Hippocampal formation (tissue), 2 donors: ENCODE measurements at regions not wholly inside any gene's neighbourhood (a gene's known extent, or its start where the extent isn't known, plus 50 kb on each side); places are given as distances from the start of the nearest gene placed in this dataset.
A peak's percentile ranks its signal among the peaks of the same experiment; 100 is the strongest.

Experiments used
- DNase-seq, 2 donors: peaks; one replicate each; lab custom pipeline; 2025; lab: John Stamatoyannopoulos, UW

DNA sequence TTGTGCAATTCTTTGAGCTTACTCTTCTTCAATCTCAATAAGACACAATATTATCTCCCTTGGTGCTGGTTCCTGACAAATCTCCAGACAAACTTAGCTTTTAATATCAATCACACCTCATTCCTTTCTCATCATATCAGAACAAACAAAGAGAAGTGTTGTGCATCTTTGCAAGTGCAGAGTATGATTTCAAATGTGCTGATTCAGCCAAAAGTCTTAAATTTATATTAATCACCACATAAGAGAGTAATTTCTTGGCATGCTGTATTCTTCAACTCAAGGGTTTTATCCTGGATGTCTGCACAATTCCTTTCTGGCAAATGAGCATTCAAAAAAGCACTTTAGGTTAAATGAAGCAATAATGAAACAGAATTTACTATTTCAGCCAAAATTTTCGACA is 877.8 kb downstream of the ANKRD7 start:
- DNase-seq = no peak

DNA sequence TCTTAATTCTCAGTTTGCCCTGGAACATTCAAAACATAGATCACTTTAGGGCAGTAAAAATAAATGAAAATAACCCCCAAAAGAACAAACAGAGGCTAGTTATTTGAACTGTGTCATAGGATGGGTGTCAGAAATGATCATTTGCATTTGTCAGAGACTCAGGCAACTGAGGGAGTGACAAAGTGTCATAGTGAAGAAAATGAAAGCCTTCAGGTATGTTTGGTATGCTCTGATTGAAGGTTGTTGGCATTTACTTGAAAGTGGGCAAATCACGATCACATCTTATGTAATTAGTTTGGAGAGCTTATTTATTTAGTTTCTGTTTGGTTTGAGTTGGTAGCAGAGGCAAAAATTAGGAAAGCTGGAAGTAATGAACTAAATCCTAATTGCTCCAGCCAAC is 880.9 kb downstream of the ANKRD7 start:
- no peak for DNase-seq

DNA sequence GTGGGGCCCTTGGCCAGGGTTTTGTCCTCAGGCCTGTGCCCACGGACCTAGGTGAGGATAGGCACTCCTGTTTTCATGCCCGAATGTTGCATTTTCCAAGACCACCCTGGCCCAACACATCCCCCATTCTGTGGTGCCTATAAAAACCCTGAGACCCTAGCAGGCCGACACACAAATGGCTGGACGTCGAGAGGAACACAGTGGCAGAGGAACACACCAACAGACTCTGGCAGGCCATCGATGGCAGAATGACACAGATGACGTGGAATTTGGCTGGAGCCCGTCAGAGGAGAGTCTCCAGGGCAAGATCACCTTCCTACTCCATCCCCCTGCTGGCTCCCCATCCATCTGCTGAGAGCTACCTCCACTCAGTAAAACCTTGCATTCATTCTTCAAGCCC is 898.8 kb downstream of the ANKRD7 start:
- no peak for DNase-seq

DNA sequence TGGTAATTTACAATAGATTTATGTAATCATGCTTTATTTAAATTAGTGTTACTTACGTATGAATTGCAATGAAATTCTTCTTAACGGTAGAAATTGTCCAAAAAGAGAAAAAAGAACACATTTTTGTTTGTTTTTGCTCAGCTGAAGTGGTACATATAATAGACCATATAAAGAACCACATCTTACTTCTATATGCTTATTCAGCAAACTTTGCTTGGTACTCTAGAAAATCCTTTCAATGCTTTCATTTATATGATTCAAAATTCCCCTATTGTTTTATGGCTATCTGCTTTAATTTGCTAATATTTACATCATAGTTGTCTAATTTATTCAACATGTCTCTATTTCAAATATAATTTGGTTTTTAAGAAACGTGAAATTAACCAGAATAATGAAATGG is 903.2 kb downstream of the ANKRD7 start:
- no peak for DNase-seq

DNA sequence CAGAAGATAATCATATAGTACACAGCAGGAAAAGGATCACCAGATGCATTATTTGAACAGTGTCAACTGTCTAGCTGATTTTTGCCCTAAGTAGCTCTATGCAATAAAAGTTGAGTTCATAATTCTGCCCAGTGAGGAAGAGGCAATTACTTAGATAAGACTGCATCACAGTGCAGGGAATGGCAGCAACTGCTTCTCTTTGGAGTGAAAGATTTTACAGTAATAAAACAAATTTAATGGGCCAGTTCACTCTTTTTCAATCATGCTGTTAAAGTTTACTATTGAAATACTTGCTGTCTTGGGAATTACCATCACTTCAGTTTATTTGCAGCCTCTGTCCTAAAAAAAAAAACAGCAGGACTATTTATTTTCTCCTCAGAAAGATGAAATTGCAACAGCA is 907.9 kb downstream of the ANKRD7 start:
- no peak for DNase-seq

DNA sequence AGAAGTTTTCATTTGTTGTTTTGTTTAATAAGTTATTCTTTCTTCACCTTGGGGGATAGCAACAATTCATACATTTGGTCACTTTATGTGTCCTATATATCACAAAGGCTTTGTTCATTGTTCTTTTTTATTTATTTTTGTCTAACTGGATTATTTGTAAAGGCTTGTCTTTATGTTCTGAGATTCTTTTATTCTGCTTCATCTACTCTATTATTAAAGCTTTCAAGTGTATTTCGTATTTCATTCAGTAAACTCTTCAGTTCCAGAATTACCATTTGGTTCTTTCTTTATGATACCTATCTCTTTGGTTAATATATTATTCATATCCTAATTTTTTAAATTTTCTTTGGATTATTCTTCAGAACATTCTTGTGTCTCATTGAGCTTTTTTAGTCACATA is 942.9 kb downstream of the ANKRD7 start:
- DNase-seq = no peak

DNA sequence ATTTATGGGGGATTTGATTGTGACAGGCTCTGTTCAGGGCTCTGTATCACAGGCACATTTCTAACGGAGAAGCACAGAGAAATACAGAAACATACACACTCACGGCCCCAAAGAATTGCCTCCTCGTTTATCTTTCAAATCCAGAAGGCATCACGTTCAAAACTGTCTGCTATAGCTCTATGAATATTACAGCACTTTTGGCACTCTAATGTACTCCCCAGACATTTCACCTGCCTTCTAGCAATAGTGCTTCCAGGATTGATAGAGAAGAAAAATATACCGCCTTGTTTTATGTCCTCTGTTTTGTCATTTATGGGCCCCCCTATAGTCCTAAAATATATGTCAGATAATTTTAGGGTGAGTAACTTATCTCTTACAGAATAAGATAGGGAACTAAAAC is 947.5 kb downstream of the ANKRD7 start:
- DNase-seq = no peak

DNA sequence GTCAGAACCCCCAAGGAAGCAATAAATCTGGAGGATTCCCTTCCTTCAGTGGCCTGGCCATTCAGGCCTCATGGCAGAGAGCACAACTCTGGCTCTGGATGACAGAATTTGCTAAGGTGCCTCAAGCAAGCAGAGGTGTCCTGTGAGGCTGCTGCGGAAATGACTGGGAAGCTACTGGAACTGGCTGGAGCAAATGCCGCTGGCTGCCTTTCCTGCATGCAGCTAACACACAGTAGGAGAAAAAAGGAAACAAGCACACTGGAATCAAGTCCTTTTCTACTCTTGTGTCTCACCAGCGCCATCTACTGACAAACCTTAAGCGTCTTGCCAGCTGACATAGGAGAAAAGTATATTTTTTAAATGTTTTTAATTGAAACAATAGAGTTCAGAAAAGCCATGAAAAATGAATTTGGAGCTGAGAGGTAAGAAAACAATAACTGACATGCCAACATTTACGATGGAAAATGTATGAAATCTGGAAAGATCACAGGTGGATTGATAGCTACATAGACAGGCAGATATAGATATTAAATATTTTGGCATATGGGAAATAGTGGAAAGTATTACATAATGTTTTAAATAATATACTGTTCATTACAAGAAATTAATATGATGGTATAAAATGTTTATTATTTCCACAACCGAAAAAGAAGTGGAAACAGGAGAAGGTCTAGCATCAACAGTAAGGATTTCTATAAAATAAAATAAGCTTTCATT is 951.6 kb downstream of the ANKRD7 start:
- DNase-seq = peak; percentile 17 to 42

DNA sequence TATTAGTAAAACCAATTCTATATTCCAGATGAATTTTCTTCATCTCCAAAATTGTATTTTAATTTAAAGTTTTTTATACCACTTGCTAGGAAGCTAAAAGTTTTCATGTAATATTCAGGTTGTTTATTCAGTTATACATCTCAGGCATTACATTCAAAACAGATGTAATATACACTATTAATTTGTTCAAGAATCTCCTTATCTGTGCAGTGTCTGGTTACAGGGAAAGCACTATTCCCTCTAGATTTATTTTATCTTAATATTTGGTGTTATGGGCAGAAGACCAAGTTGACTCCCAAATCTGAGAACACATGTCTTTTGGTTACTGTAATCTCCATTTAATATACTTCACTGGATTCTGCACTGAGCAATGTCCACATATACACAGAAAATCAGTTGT is 953.4 kb downstream of the ANKRD7 start:
- DNase-seq = no peak

DNA sequence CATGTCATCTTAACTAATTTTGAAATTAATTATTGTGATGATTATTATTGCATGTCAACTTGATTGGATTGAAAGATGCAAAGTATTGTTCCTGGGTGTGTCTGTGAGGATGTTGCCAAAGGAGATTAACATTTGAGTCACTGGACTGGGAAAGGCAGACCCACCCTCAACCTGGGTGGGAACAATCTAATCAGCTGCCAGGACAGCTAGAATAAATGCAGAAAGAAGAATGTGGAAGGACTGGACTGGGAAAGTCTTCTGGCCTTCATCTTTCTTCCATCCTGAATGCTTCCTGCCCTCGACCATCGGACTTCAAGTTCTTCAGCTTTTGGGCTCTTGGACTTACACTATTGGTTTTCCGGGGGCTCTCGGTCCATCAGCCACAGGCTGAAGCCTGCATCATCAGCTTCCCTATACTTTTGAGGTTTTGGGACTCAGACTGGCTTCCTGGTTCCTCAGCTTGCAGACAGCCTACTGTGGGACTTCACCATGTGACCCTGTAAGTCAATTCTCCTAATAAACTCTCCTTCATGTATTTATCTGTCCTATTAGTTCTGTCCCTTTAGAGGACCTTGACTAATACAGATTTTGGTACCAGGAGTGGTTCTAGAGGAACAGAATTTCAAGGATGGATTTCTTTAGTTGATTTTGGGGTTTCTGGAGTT is 959.8 kb downstream of the ANKRD7 start:
- no peak for DNase-seq

DNA sequence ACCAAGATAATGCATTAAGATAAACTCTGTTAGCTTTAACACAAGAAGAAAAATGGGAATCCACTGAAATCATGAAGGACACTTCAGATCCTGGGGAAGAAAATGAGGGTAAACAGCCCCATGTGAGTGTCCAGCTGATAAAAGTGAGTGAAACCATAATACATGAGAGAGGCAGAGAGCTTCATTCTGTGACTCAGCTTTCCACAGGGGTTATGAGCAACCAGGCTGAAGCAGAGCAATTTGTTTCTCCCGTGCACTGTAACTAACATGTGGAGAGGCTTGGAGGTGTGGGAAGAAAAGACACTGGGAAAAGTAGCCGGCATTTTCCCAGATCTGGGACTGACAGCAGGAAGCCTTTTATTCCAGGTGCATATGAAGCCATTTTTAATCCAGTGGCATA is 971.7 kb downstream of the ANKRD7 start:
- DNase-seq = no peak

DNA sequence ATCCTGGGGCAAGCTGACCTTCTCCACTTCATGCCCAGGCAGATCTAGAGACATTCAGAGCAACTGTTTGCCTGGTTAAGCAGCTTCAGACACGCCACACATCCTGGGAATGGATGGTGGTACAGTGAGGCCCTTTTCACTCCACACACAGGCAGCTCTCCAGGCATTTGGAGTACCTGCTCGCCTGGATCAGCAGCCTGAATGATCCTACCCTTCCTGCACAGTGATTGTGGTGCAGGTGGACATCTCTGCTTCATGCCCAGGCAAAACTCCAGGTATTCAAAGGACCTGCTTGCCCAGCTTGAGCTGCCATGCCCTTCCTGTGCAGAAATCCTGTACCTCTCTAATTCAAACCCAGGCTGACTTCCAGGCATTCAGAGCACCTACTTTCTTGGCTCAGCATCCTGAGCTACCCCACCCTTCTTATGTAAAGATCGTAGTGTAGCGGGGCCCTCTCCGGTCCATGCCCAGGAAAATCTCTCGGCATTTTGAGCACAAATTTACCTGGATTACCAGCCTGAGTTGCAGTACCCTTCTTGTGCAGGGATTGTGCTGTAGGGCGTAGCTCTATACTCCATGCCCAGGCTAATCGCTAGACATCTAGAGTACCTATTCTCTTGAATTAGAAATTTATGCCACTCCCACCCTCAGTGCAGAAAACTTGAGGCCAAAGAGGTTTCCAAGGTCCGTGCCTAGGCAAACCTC is 972.8 kb downstream of the ANKRD7 start:
- no peak for DNase-seq

DNA sequence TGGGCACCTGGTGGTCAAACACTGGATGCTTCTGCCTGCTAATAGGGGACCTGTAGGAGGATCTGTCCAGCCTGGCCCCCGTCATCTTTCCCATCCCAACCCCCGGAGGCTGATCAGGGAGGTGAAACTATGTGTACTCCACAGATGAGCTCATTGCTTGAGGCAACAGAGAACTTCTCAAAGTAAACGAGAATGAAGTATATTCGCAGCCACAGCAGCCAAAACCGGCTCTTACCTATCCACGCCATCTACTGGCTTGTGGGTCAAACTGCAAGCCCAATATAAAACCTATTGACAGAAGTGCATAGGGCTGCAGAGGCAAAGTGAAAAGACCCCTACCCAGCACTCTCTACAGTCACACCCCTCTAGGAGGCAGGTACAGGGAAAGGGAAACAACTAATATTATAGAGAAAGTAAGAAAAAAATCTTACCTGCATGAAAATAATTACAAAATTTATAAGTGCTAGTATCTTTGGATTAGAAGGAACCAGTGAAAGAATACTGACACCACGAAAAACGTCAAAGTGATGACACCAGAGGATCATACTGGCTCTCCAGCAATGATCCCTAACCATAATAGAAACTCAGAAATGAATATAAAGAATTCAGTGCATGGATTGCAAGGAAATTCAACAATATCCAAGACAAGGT is 973.5 kb downstream of the ANKRD7 start:
- DNase-seq = no peak

DNA sequence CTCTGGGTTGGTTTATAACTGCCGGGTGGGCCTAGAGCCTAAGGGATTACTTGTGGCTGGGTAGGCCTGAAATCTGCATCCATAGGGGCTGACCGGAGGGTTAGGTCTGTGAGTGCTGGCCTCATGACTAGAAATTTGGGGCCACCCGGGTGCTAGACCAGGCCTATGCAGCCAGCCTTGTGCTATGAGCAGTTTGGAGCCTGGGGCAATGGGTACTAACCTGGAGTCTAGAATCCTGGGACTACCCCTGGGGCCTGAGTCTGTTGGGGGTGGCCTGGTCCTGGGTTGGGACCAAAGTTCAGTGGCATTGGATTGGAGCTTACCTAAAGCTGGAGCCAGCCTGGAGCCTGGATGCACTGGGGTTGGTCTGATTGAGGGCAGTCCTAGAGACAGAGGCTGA is 995.2 kb downstream of the ANKRD7 start:
- DNase-seq = no peak

DNA sequence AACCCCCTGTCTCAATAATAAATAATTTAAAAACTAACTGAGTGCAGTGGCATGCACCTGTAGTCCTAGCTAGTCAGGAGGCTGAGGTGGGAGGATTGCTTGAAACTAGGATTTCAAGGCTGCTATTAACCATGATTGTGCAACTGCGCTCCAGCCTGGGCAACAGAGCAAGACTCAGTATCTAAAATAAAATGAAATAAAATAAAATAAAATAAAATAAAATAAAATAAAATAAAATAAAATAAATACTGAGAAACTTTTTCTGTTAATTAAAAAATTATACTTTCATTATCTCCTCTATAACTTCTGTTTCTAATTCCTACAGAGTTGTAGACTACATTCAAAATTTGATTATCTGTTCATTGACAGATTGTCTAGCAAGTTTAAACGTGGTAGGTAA is 999.4 kb downstream of the ANKRD7 start:
- no peak for DNase-seq

DNA sequence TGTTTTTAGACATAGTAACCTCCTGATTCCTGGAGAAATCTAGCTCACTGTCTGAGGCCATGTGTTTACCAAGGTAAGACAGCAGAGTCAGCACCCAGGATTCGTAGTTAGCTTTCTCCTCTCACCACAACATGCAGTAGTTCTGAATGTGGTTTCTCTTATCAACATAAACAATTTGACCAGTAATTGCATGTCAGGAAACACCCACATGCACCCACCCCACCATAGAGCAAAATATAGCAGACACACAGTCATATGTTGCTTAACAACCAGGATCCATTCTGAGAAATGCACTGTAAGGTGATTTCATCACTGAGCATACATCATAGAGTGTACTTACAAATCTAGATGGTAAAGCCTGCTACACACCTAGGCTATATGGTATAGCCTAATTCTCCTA is 1004.0 kb downstream of the ANKRD7 start:
- no peak for DNase-seq

DNA sequence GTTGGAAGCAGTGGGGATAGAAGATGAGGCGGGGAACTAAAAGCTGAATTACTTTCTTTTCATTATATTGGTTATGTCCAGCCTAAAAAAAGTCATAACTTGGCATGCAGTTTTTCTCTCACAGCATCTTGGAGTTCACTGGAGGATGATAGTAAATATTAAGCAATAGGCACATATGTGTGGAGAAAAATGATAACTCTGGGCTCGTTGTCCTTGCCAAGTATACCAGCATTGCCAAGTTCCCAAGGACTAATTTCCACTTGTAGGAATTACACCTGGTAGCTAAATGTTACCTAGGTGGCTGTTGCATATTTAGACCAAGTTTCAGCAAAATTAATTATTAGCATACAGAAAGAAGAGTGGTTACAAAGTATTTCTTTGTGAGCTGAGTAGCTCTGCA is 1007.6 kb downstream of the ANKRD7 start:
- no peak for DNase-seq

DNA sequence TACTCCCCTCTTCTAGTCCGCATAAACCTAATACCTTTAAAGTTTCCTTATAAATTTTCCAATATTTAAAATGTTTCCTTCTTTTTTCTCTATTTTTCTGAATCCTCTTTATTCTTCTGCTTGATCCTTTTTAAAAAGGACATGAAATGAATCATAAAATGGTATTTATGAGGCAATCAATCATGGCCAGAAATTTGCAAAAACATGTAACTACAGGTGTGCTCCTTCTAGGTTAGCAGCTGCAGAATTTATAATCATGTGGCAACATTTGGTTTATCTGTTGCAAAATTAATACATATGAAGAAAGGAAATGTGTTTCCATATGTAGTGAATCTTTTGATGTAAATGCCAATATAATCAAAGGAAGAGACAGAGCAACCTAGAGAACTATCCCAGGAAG is 1008.5 kb downstream of the ANKRD7 start:
- no peak for DNase-seq

DNA sequence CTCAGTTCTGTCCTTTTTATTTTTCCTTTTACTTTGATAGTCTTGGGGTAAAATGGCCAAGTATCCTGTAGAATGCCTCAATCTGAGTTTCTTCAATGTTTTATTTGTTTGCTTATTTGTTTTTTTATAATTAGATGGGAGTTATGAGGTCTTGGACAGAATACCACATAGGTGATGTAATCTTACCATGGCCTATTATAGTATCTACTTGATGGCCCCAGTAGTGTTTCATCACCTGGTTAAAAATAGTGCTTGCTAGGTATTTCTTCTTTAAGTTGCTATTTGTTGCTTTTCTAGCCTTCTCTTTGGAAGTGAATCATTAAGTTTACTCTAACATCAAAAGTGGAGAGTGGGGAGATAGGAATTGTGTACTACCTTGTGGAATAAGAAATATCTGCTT is 1020.0 kb upstream of the KCND2 start:
- DNase-seq = no peak

DNA sequence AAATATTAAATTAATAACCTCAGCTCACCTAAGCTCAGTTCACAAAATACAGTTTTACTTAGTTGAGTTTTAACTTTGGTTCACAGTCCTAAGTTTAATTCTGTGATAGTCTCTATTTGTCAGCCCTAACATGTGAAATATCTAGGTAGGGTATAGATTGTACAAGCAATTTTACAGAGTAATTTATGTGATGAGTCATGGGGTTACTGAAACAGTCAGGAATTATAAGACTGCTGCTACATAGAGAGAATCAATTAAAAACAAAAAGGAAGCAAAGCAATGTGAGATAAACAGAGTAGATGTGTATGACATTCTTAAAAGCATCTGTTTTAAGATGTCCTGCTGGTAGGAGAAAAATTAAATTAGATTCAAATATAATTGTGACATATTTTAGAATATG is 1018.2 kb upstream of the KCND2 start:
- DNase-seq = no peak

DNA sequence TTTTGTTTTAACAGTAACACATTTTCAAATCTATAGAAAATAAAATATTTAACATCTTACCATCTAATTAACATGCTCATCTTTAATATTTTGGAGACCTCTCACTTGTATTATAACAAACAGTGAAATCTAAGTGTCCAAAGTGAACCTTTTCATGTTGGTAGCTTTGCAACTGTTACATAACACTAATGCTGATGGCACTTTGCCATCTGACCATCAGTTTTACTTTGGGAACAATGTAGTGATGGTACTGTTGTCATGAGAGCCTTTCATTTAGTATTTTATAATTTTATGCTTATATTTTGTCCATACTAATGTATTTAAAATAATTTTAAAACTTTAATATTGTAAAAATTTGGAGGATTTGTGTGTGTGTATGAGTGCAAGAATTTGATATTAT is 1017.0 kb upstream of the KCND2 start:
- DNase-seq = no peak

DNA sequence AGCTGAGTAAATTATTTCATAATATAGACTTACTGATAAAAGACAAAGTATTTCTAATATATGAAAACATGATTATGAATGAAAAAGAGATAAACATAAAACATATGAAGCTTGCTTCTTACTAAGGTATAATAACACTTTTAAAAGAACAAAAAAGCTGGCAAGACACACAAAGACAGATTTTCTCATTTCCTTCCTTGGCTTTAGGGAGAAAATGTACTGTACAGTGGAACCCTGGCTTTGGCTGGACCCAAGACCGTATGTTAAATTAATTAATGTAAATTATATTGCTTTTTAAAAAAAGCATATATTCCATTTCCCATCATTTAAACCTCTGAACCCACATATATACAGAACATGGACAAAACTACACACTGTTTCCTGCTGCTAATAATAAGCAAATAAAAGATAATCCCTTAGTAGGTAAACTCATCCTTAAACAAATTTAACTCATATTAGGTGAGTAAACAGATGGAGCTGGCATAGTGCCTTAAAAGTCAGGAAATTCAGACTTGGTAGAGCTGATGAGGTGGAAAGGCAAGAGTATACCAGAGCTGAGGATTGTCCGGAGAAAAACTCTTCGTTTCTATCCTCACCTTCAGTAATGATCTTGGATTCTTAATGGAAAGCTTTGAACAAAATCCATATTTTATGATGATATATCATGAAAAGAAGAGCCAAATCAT is 1016.4 kb upstream of the KCND2 start:
- DNase-seq = no peak
